CD14-positive monocyte (primary cell): ENCODE measurements at regions not wholly inside any gene's neighbourhood (a gene's known extent, or its start where the extent isn't known, plus 50 kb on each side); places are given as distances from the start of the nearest gene placed in this dataset.

Experiments used
- DNase-seq, 3 donors: peaks; one replicate each; pipeline ENCODE4 v3.0.0-alpha.2; 2011 to 2022
- H2AFZ ChIP-seq: 2 replicates; pipeline ENCODE4 v1.6.0; 2012; ENCODE audit warnings: mild to moderate bottlenecking, low read depth, low read length, inconsistent platforms; ENCODE audit not compliant: insufficient read depth, poor library complexity, severe bottlenecking
- H3K27ac ChIP-seq, 2 donors: 1 replicate in 1 of 2; 2 replicates in 1 of 2; pipeline ENCODE4 v1.5.1; 2012 to 2013; ENCODE audit warnings: low read length in 2 of 2, control low read depth in 1 of 2, inconsistent platforms in 1 of 2, low read depth in 1 of 2, mild to moderate bottlenecking in 1 of 2
- H3K27me3 ChIP-seq, 2 donors: one replicate each; pipeline versions ENCODE4 v1.6.0 to v1.6.1; 2011 to 2013; ENCODE audit warnings: low read length in 2 of 2; ENCODE audit not compliant: control insufficient read depth in 2 of 2, insufficient read depth in 2 of 2
- H3K36me3 ChIP-seq, 2 donors: replicated peaks in 1 of 2; 1 replicate in 1 of 2; 2 replicates in 1 of 2; pipeline versions ENCODE4 v1.5.1 to v1.6.1; 2012 to 2013; ENCODE audit warnings: low read length in 2 of 2, control low read depth in 1 of 2, inconsistent platforms in 1 of 2, mild to moderate bottlenecking in 1 of 2; ENCODE audit not compliant: insufficient read depth in 2 of 2, control insufficient read depth in 1 of 2
- H3K4me1 ChIP-seq, 2 donors: 1 replicate in 1 of 2; 2 replicates in 1 of 2; pipeline versions ENCODE4 v1.5.1 to v1.6.1; 2012 to 2013; ENCODE audit warnings: low read length in 2 of 2, control low read depth in 1 of 2, inconsistent platforms in 1 of 2, mild to moderate bottlenecking in 1 of 2, moderate library complexity in 1 of 2; ENCODE audit not compliant: insufficient read depth in 2 of 2, control insufficient read depth in 1 of 2
- H3K4me2 ChIP-seq: replicated peaks from 2 replicates; pipeline ENCODE3; 2012; ENCODE audit warnings: low read length, moderate library complexity, mild to moderate bottlenecking; ENCODE audit not compliant: poor library complexity, severe bottlenecking; ENCODE audit errors: extremely low read depth
- H3K4me3 ChIP-seq, 3 experiments: fragments of 200-600 bp in 1 of 3; sonication (generic) in 1 of 3; replicated peaks in 1 of 3; 1 replicate in 2 of 3; 2 replicates in 1 of 3; pipeline ENCODE4 v1.5.1; 2011 to 2013; ENCODE audit warnings: low read length in 3 of 3, mild to moderate bottlenecking in 3 of 3, control low read depth in 2 of 3, low read depth in 2 of 3, inconsistent platforms in 1 of 3, moderate library complexity in 1 of 3
- H3K79me2 ChIP-seq: 2 replicates; pipeline ENCODE4 v1.6.0; 2012; ENCODE audit warnings: mild to moderate bottlenecking, control low read depth, inconsistent platforms, low read length, moderate library complexity; ENCODE audit not compliant: insufficient read depth
- H3K9ac ChIP-seq: 2 replicates; pipeline ENCODE4 v1.6.0; 2017; ENCODE audit warnings: low read length, mild to moderate bottlenecking; ENCODE audit not compliant: insufficient read depth, poor library complexity, severe bottlenecking
- H3K9me3 ChIP-seq, 2 donors: replicated peaks in 1 of 2; 1 replicate in 1 of 2; 2 replicates in 1 of 2; pipeline versions ENCODE4 v1.5.1 to v1.6.1; 2012 to 2013; ENCODE audit warnings: low read length in 2 of 2, control low read depth in 1 of 2; ENCODE audit not compliant: control insufficient read depth in 1 of 2, insufficient read depth in 1 of 2
- H4K20me1 ChIP-seq: 2 replicates; pipeline ENCODE4 v1.6.0; 2012; ENCODE audit warnings: mild to moderate bottlenecking, low read length, control low read depth, moderate library complexity; ENCODE audit not compliant: insufficient read depth
- H3K27ac Mint-ChIP-seq, 7 donors: one replicate each; pipeline ENCODE4 v1.8.0; 2020; ENCODE audit warnings: mild to moderate bottlenecking in 7 of 7, mixed read lengths in 7 of 7, moderate library complexity in 6 of 7, inconsistent platforms in 2 of 7
- H3K27me3 Mint-ChIP-seq, 3 donors: one replicate each; pipeline ENCODE4 v1.8.0; 2021 to 2022; ENCODE audit warnings: low read depth in 3 of 3, mild to moderate bottlenecking in 3 of 3, mixed read lengths in 3 of 3, moderate library complexity in 3 of 3, inconsistent platforms in 1 of 3
- H3K36me3 Mint-ChIP-seq, 2 donors: one replicate each; pipeline ENCODE4 v1.8.0; 2020; ENCODE audit warnings: mixed read lengths in 2 of 2, inconsistent platforms in 1 of 2, mild to moderate bottlenecking in 1 of 2
- H3K4me1 Mint-ChIP-seq: one replicate; pipeline ENCODE4 v1.8.0; 2020; ENCODE audit warnings: mild to moderate bottlenecking, mixed read lengths
- H3K4me3 Mint-ChIP-seq, 2 donors: one replicate each; pipeline ENCODE4 v1.8.0; 2020; ENCODE audit warnings: mild to moderate bottlenecking in 2 of 2, mixed read lengths in 2 of 2, moderate library complexity in 1 of 2
- H3K9me3 Mint-ChIP-seq, 7 donors: one replicate each; pipeline ENCODE4 v1.8.0; 2020 to 2022; ENCODE audit warnings: mixed read lengths in 7 of 7, mild to moderate bottlenecking in 6 of 7, moderate library complexity in 6 of 7, inconsistent platforms in 2 of 7
- CTCF ChIP-seq: fragments of 200-600 bp; IDR thresholded peaks from one replicate; pipeline ENCODE4 v1.8.0; 2022; ENCODE audit warnings: antibody characterized with exemption, mild to moderate bottlenecking
- WGBS: methylation state at CpG from one replicate; pipeline ENCODE4 v1.1.5; 2013; ENCODE audit warnings: missing lambda C conversion rate; ENCODE audit not compliant: insufficient coverage; 5-methylcytosine and 5-hydroxymethylcytosine counted together
- intact Hi-C, 2 donors: fragments of 100-400 bp; cut with micrococcal nuclease; formaldehyde crosslinking; loops; one replicate each; pipeline versions ENCODE4 v1.15.0 to v1.15.1; 2023

- Histone ChIP-seq H3K36me3 (no peaks in the 10 kb centered on the region), H2AFZ (no peak overlapping the region), H3K27ac (no peak overlapping the region), H3K4me2 (no peak overlapping the region), H3K27me3 (no peaks in the 10 kb centered on the region), H3K9ac (no peak overlapping the region), H3K79me2 (no peaks in the 10 kb centered on the region), H3K9me3 (no peaks in the 10 kb centered on the region), H3K4me1 (no peaks in the 10 kb centered on the region), H4K20me1 (no peaks in the 10 kb centered on the region), H3K4me3 (no peak overlapping the region)
- H3K36me3 Mint-ChIP-seq: no peaks in the 10 kb centered on the region
- H3K27ac Mint-ChIP-seq: no peak overlapping the region
- TF ChIP-seq CTCF: no peak
- H3K4me1 Mint-ChIP-seq: no peaks in the 10 kb centered on the region
- no peaks in the 10 kb centered on the region for H3K27me3 Mint-ChIP-seq
- intact Hi-C loops: no loop called here
- peaks cover 0 to 8% (median 3%) of the 10 kb centered on the region in 7 donors for H3K9me3 Mint-ChIP-seq
- DNase-seq: no peak
- H3K4me3 Mint-ChIP-seq: no peak overlapping the region
- WGBS: 60% methylated on average over 1 of the region's 5 CpGs
These were observed 317.8 kb downstream of the GPATCH2 start for GRCh38 chr1:217313096-217313495.

- H2AFZ ChIP-seq: no peak overlapping the region
- no peak overlapping the region for H3K27ac ChIP-seq
- no peaks in the 10 kb centered on the region for H3K4me1 Mint-ChIP-seq
- intact Hi-C loops: no loop called here
- H3K27me3 Mint-ChIP-seq: no peaks in the 10 kb centered on the region
- no peaks in the 10 kb centered on the region for H4K20me1 ChIP-seq
- H3K4me1 ChIP-seq: no peaks in the 10 kb centered on the region
- no peaks in the 10 kb centered on the region for H3K9me3 ChIP-seq
- no peak overlapping the region for H3K4me3 Mint-ChIP-seq
- H3K9ac ChIP-seq: no peak overlapping the region
- H3K9me3 Mint-ChIP-seq: peaks cover 2 to 11% (median 7%) of the 10 kb centered on the region in 7 donors
- H3K36me3 ChIP-seq: no peaks in the 10 kb centered on the region
- DNase-seq: no peak
- no peak overlapping the region for H3K4me2 ChIP-seq
- no peak overlapping the region for H3K4me3 ChIP-seq
- no peak for TF ChIP-seq CTCF
- no peaks in the 10 kb centered on the region for H3K27me3 ChIP-seq
- H3K79me2 ChIP-seq: no peaks in the 10 kb centered on the region
- 57% methylated on average over 1 of the region's 1 CpG for WGBS
- H3K27ac Mint-ChIP-seq: no peak overlapping the region
- H3K36me3 Mint-ChIP-seq: no peaks in the 10 kb centered on the region
These were observed 319.1 kb downstream of the GPATCH2 start for GRCh38 chr1:217311766-217312165.
